H1 (cell line): ENCODE measurements at regions not wholly inside any gene's neighbourhood (a gene's known extent, or its start where the extent isn't known, plus 50 kb on each side); places are given as distances from the start of the nearest gene placed in this dataset.

Experiments used
- CTCF ChIA-PET: fragments of 300-600 bp; sonication (Branson Sonifier 250); formaldehyde crosslinking; loops from one replicate; lab custom pipeline; 2021; ENCODE audit not compliant: partially characterized antibody; lab: Charles Lee
- POLR2A ChIA-PET: fragments of 300-600 bp; sonication (Branson Sonifier 250); formaldehyde crosslinking; loops from one replicate; lab custom pipeline; 2021; ENCODE audit warnings: inconsistent platforms; ENCODE audit not compliant: partially characterized antibody; lab: Charles Lee
- DNase-seq, 2 experiments: peaks; one replicate each; pipeline versions ENCODE4 v3.0.0 to v3.0.0-alpha.2; 2010 to 2022; ENCODE audit warnings: low spot score in 2 of 2, low read depth in 1 of 2, mixed read lengths in 1 of 2
- FAIRE-seq: peaks from 2 replicates; lab custom pipeline; 2011; peaks lifted over from hg19 to GRCh38; lab: Jason Lieb, UNC
- H2AFZ ChIP-seq: 2 replicates; pipeline ENCODE4 v1.8.1; 2012; ENCODE audit warnings: low read length, inconsistent platforms
- H2AK5ac ChIP-seq: 2 replicates; pipeline ENCODE4 v1.6.1; 2013; ENCODE audit warnings: low read depth, low read length
- H2BK120ac ChIP-seq: replicated peaks from 2 replicates; pipeline ENCODE3; 2013; ENCODE audit warnings: low read depth, low read length, inconsistent platforms
- H2BK12ac ChIP-seq: 2 replicates; pipeline ENCODE4 v1.6.1; 2013; ENCODE audit warnings: low read depth, low read length
- H2BK15ac ChIP-seq: 2 replicates; pipeline ENCODE4 v1.6.1; 2013; ENCODE audit warnings: low read length
- H2BK20ac ChIP-seq: 2 replicates; pipeline ENCODE4 v1.6.1; 2013; ENCODE audit warnings: low read length
- H2BK5ac ChIP-seq: 2 replicates; pipeline ENCODE4 v1.6.1; 2013; ENCODE audit warnings: low read depth, low read length
- H3K14ac ChIP-seq: 2 replicates; pipeline ENCODE4 v1.6.1; 2013; ENCODE audit warnings: inconsistent platforms; ENCODE audit not compliant: insufficient read length
- H3K18ac ChIP-seq: 2 replicates; pipeline ENCODE4 v1.6.1; 2013; ENCODE audit warnings: low read length; ENCODE audit errors: extremely low read depth
- H3K23ac ChIP-seq: 2 replicates; pipeline ENCODE4 v1.6.1; 2013; ENCODE audit warnings: inconsistent platforms; ENCODE audit not compliant: insufficient read length
- H3K23me2 ChIP-seq: 2 replicates; pipeline ENCODE4 v1.6.1; 2013; ENCODE audit warnings: low read depth, low read length
- H3K27ac ChIP-seq: 2 replicates; pipeline ENCODE4 v1.6.1; 2011; ENCODE audit warnings: low read depth, low read length, inconsistent platforms
- H3K27me3 ChIP-seq, 4 experiments: replicated peaks in 1 of 4; 1 replicate in 1 of 4; 2 replicates in 3 of 4; pipeline versions ENCODE4 v1.6.1 to v1.8.1; 2011 to 2013; ENCODE audit warnings: low read length in 3 of 4, mild to moderate bottlenecking in 3 of 4, inconsistent platforms in 2 of 4, mixed read lengths in 2 of 4, moderate library complexity in 1 of 4; ENCODE audit not compliant: control insufficient read depth in 3 of 4, insufficient read depth in 3 of 4; ENCODE audit errors: extremely low read depth in 1 of 4
- H3K36me3 ChIP-seq, 4 experiments: 2 replicates each; pipeline versions ENCODE4 v1.6.1 to v1.8.1; 2011 to 2013; ENCODE audit warnings: mild to moderate bottlenecking in 4 of 4, low read length in 3 of 4, moderate library complexity in 2 of 4, control low read depth in 1 of 4, inconsistent platforms in 1 of 4; ENCODE audit not compliant: insufficient read depth in 4 of 4, control insufficient read depth in 2 of 4
- H3K4ac ChIP-seq: replicated peaks from 2 replicates; pipeline ENCODE3; 2013; ENCODE audit warnings: low read length, low read depth, mixed read lengths, inconsistent platforms; ENCODE audit not compliant: insufficient read length
- H3K4me1 ChIP-seq, 4 experiments: replicated peaks in 1 of 4; 1 replicate in 1 of 4; 2 replicates in 3 of 4; pipeline versions ENCODE4 v1.6.1 to v1.8.1; 2011 to 2013; ENCODE audit warnings: low read length in 3 of 4, inconsistent platforms in 2 of 4, mixed read lengths in 1 of 4; ENCODE audit not compliant: insufficient read depth in 4 of 4, control insufficient read depth in 3 of 4
- H3K4me2 ChIP-seq, 2 experiments: 2 replicates each; pipeline versions ENCODE4 v1.6.1 to v1.8.1; 2011 to 2013; ENCODE audit warnings: low read depth in 2 of 2, low read length in 2 of 2, control low read depth in 1 of 2, inconsistent platforms in 1 of 2, mild to moderate bottlenecking in 1 of 2; ENCODE audit not compliant: insufficient read depth in 1 of 2
- H3K4me3 ChIP-seq, 4 experiments: fragments of 200-600, 300-600 bp in 1 of 4; sonication (generic), shearing (Covaris generic), sonication (Bioruptor Twin) in 1 of 4; 2 replicates each; pipeline versions ENCODE4 v1.5.1 to v1.8.1; 2011 to 2016; ENCODE audit warnings: low read length in 4 of 4, low read depth in 3 of 4, control low read depth in 2 of 4, inconsistent platforms in 2 of 4, mild to moderate bottlenecking in 2 of 4, mixed read lengths in 1 of 4, moderate library complexity in 1 of 4; ENCODE audit not compliant: insufficient read depth in 2 of 4; ENCODE audit errors: extremely low read depth in 1 of 4
- H3K56ac ChIP-seq: replicated peaks from 2 replicates; pipeline ENCODE3; 2013; ENCODE audit warnings: low read depth, mild to moderate bottlenecking, mixed read lengths, low read length, inconsistent platforms; ENCODE audit not compliant: insufficient read length
- H3K79me1 ChIP-seq: 2 replicates; pipeline ENCODE4 v1.6.1; 2013; ENCODE audit warnings: low read depth, low read length, control low read depth
- H3K79me2 ChIP-seq, 2 experiments: 2 replicates each; pipeline versions ENCODE4 v1.6.1 to v1.8.1; 2012 to 2013; ENCODE audit warnings: low read length in 2 of 2, mild to moderate bottlenecking in 2 of 2, inconsistent platforms in 1 of 2; ENCODE audit not compliant: insufficient read depth in 2 of 2, control insufficient read depth in 1 of 2
- H3K9ac ChIP-seq, 4 experiments: replicated peaks in 1 of 4; 1 replicate in 1 of 4; 2 replicates in 3 of 4; pipeline versions ENCODE4 v1.6.1 to v1.8.1; 2011 to 2013; ENCODE audit warnings: low read depth in 3 of 4, low read length in 3 of 4, control low read depth in 2 of 4, mild to moderate bottlenecking in 2 of 4, moderate library complexity in 2 of 4, inconsistent platforms in 1 of 4; ENCODE audit errors: extremely low read depth in 1 of 4
- H3K9me3 ChIP-seq, 2 experiments: 2 replicates each; pipeline versions ENCODE4 v1.6.1 to v1.8.1; 2012 to 2013; ENCODE audit warnings: mild to moderate bottlenecking in 2 of 2, moderate library complexity in 2 of 2, control low read depth in 1 of 2, inconsistent platforms in 1 of 2, low read depth in 1 of 2, low read length in 1 of 2, mixed read lengths in 1 of 2; ENCODE audit not compliant: insufficient read depth in 2 of 2
- H4K20me1 ChIP-seq, 2 experiments: replicated peaks in 1 of 2; 2 replicates each; pipeline versions ENCODE3 to v1.8.1; 2011 to 2013; ENCODE audit warnings: inconsistent platforms in 2 of 2, low read length in 2 of 2, mild to moderate bottlenecking in 1 of 2; ENCODE audit not compliant: insufficient read depth in 2 of 2, control insufficient read depth in 1 of 2
- H4K5ac ChIP-seq: 2 replicates; pipeline ENCODE4 v1.6.1; 2013; ENCODE audit warnings: low read length, low read depth, mixed read lengths, inconsistent platforms; ENCODE audit not compliant: insufficient read length
- H4K8ac ChIP-seq: 2 replicates; pipeline ENCODE4 v1.8.0; 2013; ENCODE audit warnings: mild to moderate bottlenecking, moderate library complexity, low read length, inconsistent platforms; ENCODE audit not compliant: insufficient read depth; ENCODE audit errors: extremely low read depth
- H4K91ac ChIP-seq: replicated peaks from 2 replicates; pipeline ENCODE3; 2013; ENCODE audit warnings: low read length, mixed read lengths, inconsistent platforms; ENCODE audit not compliant: insufficient read length
- POLR2A ChIP-seq, 2 experiments: IDR thresholded peaks; 1 replicate in 1 of 2; 2 replicates in 1 of 2; pipeline ENCODE4 v1.6.1; 2011; ENCODE audit warnings: low read depth in 2 of 2, low read length in 2 of 2, mild to moderate bottlenecking in 2 of 2; ENCODE audit errors: control extremely low read depth in 1 of 2
- RNF2 ChIP-seq: fragments of 200-900, 300-1000 bp; sonication (generic); IDR thresholded peaks from 2 replicates; pipeline ENCODE4 v1.7.1; 2016; ENCODE audit warnings: borderline replicate concordance, low read depth, mild to moderate bottlenecking, antibody characterized with exemption, low read length; ENCODE audit not compliant: poor library complexity, severe bottlenecking; ENCODE audit errors: missing control alignments
- SIX5 ChIP-seq: IDR thresholded peaks from 2 replicates; pipeline ENCODE4 v1.6.1; 2011; ENCODE audit warnings: mild to moderate bottlenecking, low read depth, low read length
- SP4 ChIP-seq: IDR thresholded peaks from 2 replicates; pipeline ENCODE4 v1.6.1; 2012; ENCODE audit warnings: low read length, inconsistent platforms
- TCF12 ChIP-seq: IDR thresholded peaks from 2 replicates; pipeline ENCODE4 v1.6.1; 2011; ENCODE audit warnings: low read depth, mild to moderate bottlenecking, low read length
- ZNF274 ChIP-seq: IDR thresholded peaks from 2 replicates; pipeline ENCODE4 v1.7.0; 2012; ENCODE audit warnings: low read length, borderline replicate concordance; ENCODE audit errors: extremely low read depth
- WGBS, 2 experiments: shearing (Covaris generic) in 1 of 2; methylation state at CpG; one replicate each; pipeline versions ENCODE4 v1.1.6 to v1.1.7; 2013 to 2015; ENCODE audit warnings: low lambda C conversion rate in 2 of 2, mixed read lengths in 2 of 2, inconsistent platforms in 1 of 2, low coverage in 1 of 2, missing lambda C conversion rate in 1 of 2; ENCODE audit not compliant: insufficient replicate concordance in 2 of 2, insufficient coverage in 1 of 2, insufficient read length in 1 of 2; ENCODE audit errors: extremely low coverage in 1 of 2, missing lambda C conversion rate in 1 of 2; 5-methylcytosine and 5-hydroxymethylcytosine counted together

DNA sequence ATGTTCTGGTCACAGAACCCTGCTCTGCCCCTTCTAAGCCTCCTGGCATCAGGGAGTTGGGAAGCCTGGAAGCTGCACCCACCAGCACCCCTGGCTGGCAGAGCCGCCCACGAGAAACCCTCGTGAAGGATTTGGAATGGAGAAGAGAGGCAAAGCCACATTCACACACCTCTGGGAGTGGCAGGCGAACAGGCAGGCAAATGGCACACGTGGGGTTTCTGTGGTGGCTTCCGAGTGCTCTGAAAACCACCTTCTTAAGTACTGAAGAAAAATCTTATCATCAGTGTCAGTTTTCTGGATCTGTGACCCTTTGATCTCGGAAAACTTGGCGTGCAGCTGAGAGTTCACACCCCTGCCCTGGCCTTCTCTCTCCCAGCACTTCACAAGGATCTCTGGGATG is 442.2 kb upstream of the FRG1 start:
- WGBS, 2 experiments: 97% methylated on average over 8 of the region's 8 CpGs; no CpG with 5 or more reads in 1 of the 2 experiments
- H3K36me3 ChIP-seq: no peaks in the 10 kb centered on the region
- no peak overlapping the region for H3K56ac ChIP-seq
- no peak overlapping the region for H3K4me3 ChIP-seq
- H2AFZ ChIP-seq: no peak overlapping the region
- H3K27ac ChIP-seq: no peak overlapping the region
- H3K79me2 ChIP-seq: no peaks in the 10 kb centered on the region
- no peak overlapping the region for H2BK20ac ChIP-seq
- FAIRE-seq (no peak), DNase-seq (no peak)
- H2BK120ac ChIP-seq: no peak overlapping the region
- ChIA-PET CTCF (no interaction called here), POLR2A (no interaction called here)
- no peaks in the 10 kb centered on the region for H3K23me2 ChIP-seq
- no peaks in the 10 kb centered on the region for H3K9me3 ChIP-seq
- H4K5ac ChIP-seq: no peak overlapping the region
- H3K27me3 ChIP-seq: no peaks in the 10 kb centered on the region
- H3K79me1 ChIP-seq: no peaks in the 10 kb centered on the region
- no peak overlapping the region for H4K91ac ChIP-seq
- no peak overlapping the region for H2BK12ac ChIP-seq
- no peak overlapping the region for H2BK15ac ChIP-seq
- H2BK5ac ChIP-seq: no peak overlapping the region
- H3K4me2 ChIP-seq: no peak overlapping the region
- H3K4me1 ChIP-seq: no peaks in the 10 kb centered on the region
- H3K4ac ChIP-seq: no peak overlapping the region
- TF ChIP-seq ZNF274 (no peak), POLR2A (IDR thresholded peaks at IDR 0.05; ENCODE audit: control extremely low read depth in 1 of 2, low read depth in 2 of 2, low read length in 2 of 2) (no peak), RNF2 (no peak), SIX5 (no peak), SP4 (no peak), TCF12 (no peak)
- no peak overlapping the region for H3K23ac ChIP-seq
- H4K8ac ChIP-seq: no peak overlapping the region
- H3K14ac ChIP-seq: no peak overlapping the region
- no peak overlapping the region for H2AK5ac ChIP-seq
- no peaks in the 10 kb centered on the region for H4K20me1 ChIP-seq
- no peak overlapping the region for H3K9ac ChIP-seq
- no peak overlapping the region for H3K18ac ChIP-seq
